DND-41 (cell line): ENCODE measurements at regions not wholly inside any gene's neighbourhood (a gene's known extent, or its start where the extent isn't known, plus 50 kb on each side); places are given as distances from the start of the nearest gene placed in this dataset.

Source experiments
- CTCF ChIP-seq: IDR thresholded peaks from 2 replicates; pipeline ENCODE4 v1.5.1; 2012; ENCODE audit warnings: borderline replicate concordance, low read length, moderate library complexity, mild to moderate bottlenecking; ENCODE audit not compliant: poor library complexity, severe bottlenecking; ENCODE audit errors: extremely low read depth
- EZH2 ChIP-seq: IDR thresholded peaks from 3 replicates; pipeline ENCODE4 v1.6.1; 2012; ENCODE audit warnings: borderline replicate concordance, low read depth, mild to moderate bottlenecking, moderate library complexity, low read length, inconsistent platforms; ENCODE audit not compliant: severe bottlenecking

- TF ChIP-seq EZH2 (no peak), CTCF (no peak)
Observed at GRCh38 chrX:131901546-131901945, 121.6 kb upstream of the STK26 start.
